GM20000 (cell line): ENCODE measurements at regions not wholly inside any gene's neighbourhood (a gene's known extent, or its start where the extent isn't known, plus 50 kb on each side); places are given as distances from the start of the nearest gene placed in this dataset.

ENCODE experiments used
- DNase-seq: peaks from one replicate; pipeline ENCODE4 v3.0.0; 2012; ENCODE audit warnings: low spot score
- TF ChIP-seq, protein P1 (sequence below): IDR thresholded peaks from 2 replicates; pipeline ENCODE4 v1.5.1; 2012; ENCODE audit warnings: mild to moderate bottlenecking, control low read depth; ENCODE audit errors: extremely low read depth, missing control alignments

DNA sequence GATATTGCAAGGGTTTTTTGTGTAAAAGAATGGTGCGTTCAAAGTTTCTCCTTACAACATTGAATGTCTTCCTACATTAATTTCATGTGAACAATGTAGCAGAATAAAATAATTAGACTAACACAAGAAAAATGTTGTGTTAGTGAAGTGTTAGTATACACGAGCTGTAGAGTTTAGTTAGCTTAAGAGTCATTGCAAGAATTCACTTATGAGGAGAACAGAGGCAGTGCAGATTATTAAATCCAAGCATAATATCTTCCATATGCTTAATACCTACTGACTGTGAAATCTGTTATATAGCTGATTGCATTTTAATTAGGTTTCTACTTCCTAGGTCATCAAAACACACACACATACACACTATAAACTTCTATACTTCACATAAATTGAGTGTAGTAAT, 959.0 kb downstream of the FAT4 start:
- TF ChIP-seq, protein P1, sequence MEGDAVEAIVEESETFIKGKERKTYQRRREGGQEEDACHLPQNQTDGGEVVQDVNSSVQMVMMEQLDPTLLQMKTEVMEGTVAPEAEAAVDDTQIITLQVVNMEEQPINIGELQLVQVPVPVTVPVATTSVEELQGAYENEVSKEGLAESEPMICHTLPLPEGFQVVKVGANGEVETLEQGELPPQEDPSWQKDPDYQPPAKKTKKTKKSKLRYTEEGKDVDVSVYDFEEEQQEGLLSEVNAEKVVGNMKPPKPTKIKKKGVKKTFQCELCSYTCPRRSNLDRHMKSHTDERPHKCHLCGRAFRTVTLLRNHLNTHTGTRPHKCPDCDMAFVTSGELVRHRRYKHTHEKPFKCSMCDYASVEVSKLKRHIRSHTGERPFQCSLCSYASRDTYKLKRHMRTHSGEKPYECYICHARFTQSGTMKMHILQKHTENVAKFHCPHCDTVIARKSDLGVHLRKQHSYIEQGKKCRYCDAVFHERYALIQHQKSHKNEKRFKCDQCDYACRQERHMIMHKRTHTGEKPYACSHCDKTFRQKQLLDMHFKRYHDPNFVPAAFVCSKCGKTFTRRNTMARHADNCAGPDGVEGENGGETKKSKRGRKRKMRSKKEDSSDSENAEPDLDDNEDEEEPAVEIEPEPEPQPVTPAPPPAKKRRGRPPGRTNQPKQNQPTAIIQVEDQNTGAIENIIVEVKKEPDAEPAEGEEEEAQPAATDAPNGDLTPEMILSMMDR: no peak
- no peak for DNase-seq

DNA sequence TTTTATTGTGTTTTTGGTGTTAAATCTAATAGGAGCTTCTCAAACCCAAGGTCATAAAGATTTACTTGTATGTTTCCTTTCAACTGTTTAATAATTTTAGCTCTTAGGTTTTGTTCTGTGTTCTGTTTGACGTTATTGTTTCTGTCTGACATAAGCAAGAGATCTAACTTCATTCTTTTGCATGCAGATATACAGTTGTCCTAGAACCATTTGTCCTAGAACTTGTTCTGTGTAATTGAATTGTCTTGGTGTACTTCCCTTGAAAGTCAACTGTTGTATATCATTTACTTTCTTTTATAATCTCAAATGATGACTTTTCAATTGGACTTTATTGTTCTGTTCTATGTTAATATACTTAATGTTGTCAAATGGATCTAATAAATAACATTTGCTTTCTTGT, 977.1 kb downstream of the FAT4 start:
- TF ChIP-seq, protein P1: no peak
- DNase-seq: no peak

DNA sequence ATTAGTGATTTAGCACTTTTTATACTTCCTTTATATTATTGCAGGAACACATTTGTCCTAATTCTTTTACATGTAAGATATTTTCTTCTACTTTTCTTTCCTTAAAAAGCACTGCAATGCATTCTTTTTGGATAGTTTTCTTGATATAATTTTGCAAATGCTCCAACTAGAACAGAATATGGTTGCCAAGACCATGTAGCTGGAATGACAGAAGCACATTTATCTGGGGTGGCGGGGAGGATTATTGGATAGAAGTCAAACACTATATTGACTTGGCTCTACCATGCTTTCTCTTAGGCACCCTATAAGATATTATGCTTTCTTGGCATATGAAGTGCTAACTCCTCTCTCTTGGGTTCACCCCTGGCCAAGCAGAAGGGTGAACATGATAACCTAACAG, 983.5 kb downstream of the FAT4 start:
- DNase-seq: no peak
- TF ChIP-seq, protein P1: no peak

DNA sequence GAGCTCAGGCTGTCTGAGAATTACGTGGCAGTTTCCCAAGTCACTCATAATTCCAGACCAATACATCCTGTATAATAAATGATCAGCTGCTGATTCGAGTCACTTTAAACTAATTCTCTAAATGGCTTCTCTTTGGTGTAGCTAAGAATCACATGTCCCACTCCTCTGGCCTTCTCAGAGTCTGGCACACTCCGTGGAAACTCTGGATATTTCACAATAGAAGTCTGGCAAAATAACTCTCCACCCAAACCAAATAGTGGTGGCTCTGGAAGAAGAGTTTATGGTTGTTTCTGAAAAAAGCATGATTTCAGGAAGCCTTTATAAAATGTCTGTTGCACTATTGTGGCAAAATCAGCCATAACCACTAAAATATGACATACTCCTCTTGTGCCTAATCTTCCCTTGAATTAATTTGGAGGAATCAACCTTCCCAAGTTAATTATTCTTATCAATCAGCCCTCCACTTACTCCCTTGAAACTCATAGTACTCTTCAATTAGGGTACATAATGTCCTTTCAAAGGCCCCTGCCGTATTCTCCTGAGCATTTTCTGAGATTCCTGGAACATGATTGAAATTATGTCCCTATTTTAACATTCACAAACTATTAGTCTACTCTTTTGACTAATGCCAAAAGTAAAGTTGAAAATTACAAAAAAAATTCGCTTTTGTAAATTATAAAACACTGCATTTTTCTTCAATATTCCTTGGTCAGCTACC, 991.6 kb downstream of the FAT4 start:
- no peak for DNase-seq
- TF ChIP-seq, protein P1: no peak

DNA sequence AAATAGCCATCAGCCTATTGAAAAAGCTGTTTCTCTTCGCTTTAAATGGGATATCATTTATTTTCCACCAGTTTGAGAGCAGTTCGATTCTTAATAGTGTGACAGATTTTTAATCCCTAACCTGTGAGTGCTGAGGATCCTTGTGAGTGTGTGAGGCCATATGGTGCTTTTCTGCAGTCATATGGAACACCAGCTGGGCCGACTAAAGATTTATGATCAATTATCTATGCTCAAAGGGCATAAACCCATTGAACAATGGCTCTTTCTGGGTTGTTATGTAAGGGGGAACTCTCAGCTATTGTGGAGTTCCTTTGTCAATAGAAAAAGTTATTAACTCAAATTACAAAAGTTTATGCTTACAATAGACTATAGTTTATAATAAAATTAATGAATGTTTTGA, 1003.6 kb downstream of the FAT4 start:
- TF ChIP-seq, protein P1: no peak
- DNase-seq: no peak

DNA sequence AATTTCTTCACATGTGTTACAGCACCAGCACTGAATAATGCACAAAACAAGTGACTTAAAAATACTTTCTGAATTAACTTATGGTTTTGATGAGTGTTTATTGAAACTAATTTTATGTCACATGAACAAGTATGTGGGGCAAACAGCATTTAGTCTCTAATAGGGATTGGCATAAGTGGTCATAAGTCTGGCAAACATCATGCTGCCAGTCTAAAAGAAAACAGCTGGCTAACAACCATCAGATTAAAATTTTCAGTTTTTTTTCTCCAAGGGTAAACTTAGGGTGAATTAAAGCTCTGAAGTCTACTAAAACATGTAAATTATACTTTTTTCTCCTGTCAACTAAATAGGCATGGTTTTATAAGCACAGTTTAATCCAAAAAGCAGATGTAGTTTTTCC, 1014.2 kb downstream of the FAT4 start:
- TF ChIP-seq, protein P1: no peak
- DNase-seq: no peak

DNA sequence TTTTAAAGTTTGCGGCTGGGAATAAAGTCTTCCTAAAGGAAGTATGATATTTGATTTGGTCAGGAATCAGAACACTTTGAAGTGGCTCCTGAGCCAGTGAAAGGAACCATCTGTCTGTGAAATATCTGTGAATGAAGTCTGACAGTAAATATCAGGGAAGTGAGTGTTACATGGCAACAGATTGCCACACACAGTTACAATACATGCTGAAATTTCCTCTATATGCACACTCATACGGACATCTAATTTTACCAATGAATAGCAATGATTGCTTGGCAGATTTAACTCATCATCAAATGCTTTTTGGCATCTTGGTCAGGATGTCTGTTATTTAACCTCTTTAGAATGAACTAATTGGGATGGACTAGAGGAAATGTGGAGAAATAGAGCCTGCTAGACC, 1023.8 kb downstream of the FAT4 start:
- TF ChIP-seq, protein P1: no peak
- no peak for DNase-seq
